ENCODE measurements at regions not wholly inside any gene's neighbourhood (a gene's known extent, or its start where the extent isn't known, plus 50 kb on each side); places are given as distances from the start of the nearest gene placed in this dataset.
"Not testable (repeated sequence)": the region's sequence is repeated elsewhere in the genome, so short reads cannot be mapped to it uniquely, and the experiment has no call there.

DNA sequence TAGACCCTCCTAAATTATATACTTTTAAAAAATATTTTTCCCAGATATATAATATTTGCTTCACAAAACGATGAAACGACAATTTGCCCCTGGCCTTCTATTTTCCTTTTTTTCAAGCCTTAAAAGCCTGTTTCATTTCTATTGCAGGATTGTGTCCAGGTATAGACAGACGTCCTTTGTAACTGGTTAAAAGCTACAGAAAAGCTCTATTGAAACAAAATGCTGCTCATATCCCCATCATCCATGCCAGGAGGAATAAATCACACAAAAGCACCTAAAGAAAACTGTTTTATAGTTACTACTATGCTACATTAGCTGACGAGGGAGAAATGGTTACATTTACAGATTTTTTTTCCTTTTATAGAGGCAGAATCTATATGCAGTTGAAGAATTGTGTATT lies 765.1 kb downstream of the DIAPH3 start:
- intact Hi-C loops (cut with micrococcal nuclease): no loop called here

- intact Hi-C loops (cut with micrococcal nuclease): no loop called here
Measured at GRCh38 chr13:59399513-59399912, 764.2 kb downstream of the DIAPH3 start.

- intact Hi-C loops (cut with micrococcal nuclease): no loop called here
Measured at GRCh38 chr13:59404331-59404730, 759.4 kb downstream of the DIAPH3 start.

- intact Hi-C loops (cut with micrococcal nuclease): not testable (repeated sequence)
Measured at GRCh38 chr13:59407251-59407650, 756.5 kb downstream of the DIAPH3 start.

DNA sequence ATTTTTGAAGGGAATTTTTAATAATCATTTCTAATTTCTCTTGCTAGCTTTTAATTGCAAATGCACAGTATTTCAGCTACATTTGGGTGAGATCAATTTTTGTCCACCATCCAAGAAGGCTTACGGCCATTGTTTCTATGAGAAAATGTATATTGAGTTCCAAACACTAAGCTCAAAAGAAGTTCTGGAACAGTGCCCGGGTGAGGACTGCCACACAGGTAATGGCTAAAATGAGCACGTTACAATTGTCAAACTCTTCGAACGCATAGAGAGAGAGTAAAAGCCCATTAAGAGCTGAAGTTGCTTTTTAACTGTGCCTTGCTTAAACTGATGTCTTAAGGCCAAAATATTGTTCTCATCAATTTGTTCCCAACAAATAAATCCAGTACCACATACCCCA lies 755.0 kb downstream of the DIAPH3 start:
- intact Hi-C loops (cut with micrococcal nuclease): no loop called here

DNA sequence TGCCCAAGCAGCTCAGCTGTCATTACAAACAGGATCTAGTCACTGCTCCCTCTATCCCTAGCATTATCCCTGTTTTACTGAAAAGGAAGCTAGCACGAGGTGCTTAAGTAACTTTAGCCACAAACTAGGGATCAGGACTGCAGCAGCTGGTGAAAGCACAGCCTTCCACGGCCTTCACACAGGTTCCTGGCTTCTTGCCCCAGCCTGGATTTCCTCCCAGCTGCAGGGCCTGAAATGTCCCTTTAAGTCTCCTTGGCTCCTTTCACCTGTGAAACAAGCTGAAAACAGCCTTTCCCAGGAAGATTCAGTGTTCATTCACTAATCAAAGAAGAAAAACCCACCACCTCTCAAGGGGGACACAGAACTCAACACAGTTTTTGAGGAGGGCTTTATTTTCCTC lies 754.5 kb downstream of the DIAPH3 start:
- intact Hi-C loops (cut with micrococcal nuclease): no loop called here

DNA sequence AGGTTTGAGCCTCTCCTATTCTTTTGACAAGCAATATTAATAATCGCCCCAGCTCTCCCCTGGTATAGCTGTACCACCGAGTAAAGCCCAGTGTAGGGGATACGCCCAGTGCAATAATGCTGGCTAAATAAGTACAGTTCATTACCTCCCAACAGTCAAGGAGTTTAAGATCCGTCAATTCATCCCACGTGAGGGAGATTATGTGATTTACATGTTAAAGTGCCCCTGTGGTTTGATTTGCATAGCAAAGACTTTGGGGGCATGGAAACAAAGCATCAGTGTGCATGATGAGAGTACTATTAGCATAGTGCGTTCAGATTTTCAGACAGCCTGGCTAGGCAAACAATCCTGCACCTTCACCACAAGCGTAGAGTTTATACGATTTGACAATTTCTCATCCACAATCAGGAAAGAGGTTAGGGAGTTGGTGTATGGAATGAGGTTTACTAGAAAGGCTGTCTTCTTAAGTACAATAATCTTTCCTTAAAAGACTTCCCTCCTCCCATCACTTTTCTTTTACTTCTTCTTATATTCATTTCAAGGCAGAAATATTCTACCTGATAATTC lies 754.0 kb downstream of the DIAPH3 start:
- intact Hi-C loops (cut with micrococcal nuclease): no loop called here

DNA sequence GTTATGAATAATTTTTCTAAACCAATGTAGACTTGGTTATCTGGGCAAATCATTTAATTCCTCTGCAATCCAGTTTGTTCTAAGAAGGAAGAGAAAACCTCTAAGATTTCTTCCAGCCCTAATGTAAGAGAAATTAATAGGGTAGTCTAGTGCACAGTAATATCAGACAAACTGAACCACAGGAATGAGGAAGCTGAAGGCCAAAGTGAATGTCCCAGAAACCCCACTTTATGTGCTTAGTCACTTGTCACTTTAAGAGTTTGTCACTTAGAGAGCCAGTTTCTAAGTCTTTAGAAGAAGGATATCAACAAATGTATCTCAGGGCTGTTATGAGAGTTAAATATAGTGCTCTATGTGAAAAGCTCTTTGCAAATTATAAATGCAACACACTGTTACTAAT lies 750.6 kb downstream of the DIAPH3 start:
- intact Hi-C loops (cut with micrococcal nuclease): no loop called here

- intact Hi-C loops (cut with micrococcal nuclease): no loop called here
Measured at GRCh38 chr13:59414006-59414405, 749.7 kb downstream of the DIAPH3 start.

GRCh38 chr13:59415498-59415897 lies 748.2 kb downstream of the DIAPH3 start:
- intact Hi-C loops (cut with micrococcal nuclease): no loop called here

DNA sequence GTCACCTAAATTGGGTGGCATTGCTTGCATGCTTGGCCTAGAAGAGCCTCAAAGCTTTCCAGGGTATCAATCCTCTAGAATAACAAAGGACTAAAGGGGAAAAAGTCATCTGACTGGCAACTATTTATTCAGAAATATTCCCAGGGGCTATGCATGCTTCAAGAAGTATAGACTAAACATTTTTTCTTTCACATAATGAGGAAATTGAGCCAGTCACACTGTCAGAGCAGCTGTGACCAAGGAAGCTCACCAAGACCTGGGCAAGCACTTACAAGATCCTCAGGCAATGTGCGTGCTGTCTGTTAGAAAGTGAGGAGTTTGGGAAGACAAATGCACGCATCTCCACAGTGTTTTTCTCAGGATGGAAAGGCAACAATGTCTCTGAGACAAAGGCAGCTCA lies 747.2 kb downstream of the DIAPH3 start:
- intact Hi-C loops (cut with micrococcal nuclease): no loop called here

DNA sequence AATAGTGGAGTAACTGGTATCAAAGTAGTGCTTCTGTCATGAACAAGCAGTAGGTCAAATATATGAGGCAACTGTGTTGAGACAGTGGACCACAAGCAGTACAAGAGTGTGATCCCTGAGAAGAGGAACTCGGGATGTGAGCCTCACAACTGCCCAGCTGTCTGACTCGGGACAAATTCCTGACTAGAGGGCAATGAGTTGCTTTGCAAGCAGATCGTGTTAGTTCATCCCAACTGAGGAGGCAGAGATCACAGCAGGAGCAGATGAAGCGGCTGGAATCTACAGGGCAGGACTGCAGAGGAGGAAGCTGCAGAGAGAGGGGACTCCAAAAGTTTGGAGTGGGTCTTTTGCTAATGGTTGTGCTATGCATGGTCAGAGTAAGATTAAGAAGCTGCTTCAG lies 741.1 kb downstream of the DIAPH3 start:
- intact Hi-C loops (cut with micrococcal nuclease): no loop called here

DNA sequence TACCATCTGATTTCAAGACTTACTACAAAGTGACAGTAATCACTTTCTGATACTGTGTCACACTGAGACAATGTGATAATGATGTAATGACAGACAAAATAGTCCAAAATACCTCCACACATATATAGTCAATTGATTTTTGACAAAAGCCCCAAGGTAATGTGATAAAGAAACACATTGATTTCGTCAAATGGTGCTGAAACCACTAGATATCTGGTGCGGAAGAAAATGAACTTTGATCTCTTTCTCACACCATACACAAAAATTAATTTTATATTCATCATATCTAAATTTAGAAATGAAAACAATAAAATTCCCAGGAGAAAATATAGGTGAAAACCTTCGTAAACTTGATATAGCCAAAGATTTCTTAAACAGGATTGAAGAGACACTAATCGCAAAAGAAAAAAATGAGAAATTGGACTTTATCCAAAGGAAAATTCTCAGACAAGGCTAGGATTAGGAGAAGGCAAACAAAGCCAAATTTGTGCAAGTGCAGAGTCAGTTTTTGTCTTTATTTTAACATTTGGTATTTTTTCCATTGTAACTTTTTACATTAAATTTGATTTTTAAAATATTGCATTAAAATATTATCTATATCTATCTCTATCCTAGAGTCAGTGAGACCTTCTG lies 739.9 kb downstream of the DIAPH3 start:
- intact Hi-C loops (cut with micrococcal nuclease): no loop called here

GRCh38 chr13:59424661-59425060 lies 739.1 kb downstream of the DIAPH3 start:
- intact Hi-C loops (cut with micrococcal nuclease): no loop called here

DNA sequence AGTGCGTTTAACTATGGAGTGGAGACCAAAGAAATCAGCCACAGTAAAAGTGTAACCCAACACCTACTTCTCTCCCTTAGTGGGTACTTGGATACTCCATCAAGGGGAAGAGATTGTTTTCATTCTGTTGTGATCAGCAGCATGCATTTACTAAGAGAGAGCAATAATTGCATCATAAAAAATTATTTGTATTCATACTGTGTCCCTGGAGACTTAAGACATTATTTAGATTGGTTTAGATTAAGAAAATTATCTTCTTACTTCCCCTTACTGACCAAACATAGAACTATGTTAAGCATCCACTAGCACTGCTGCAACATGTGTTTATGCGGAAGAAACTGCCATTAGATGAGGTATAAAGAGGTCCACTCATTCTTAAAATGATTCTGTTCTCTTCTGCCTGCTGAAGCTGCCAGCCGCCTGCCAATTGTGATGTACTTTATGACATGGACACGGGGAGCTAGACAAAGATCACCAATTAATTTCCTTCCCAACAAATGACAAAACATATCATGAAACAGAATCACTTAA lies 738.5 kb downstream of the DIAPH3 start:
- intact Hi-C loops (cut with micrococcal nuclease): no loop called here

GRCh38 chr13:59435024-59435423 lies 728.7 kb downstream of the DIAPH3 start:
- intact Hi-C loops (cut with micrococcal nuclease): no loop called here

DNA sequence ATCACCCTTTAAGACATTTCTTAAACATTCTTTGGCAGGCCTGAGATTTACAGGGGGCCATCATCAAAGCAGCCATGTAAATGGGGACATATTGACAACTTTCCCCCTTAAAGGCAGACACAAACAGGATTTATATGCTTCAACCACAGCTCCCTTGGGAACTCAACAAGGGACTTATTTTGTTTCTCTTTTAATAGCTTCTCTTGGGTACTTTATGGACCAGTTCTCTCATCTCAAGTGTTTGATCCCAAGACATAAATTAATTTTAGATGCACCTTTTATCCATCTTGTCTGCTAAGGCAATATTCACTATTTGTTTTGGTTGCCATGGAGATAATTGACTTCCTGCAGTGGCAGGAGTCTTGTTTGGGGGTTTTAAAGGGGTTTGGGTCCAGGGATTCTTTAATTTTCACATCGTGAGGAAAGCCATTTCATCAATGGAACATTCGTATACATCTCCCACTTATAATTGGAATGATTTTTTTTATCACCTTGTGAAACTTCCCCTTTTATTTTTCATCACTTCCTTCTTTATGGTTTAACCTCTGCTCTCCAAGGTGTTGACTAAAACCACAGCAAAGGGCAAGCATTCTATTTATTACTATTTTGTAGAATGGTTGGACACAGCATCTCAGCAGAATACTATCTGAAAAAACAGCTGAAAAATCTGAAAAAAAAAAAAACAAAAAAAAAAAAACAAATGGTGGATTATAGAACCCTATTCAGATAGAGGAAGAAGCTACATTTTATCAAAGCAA lies 726.0 kb downstream of the DIAPH3 start:
- intact Hi-C loops (cut with micrococcal nuclease): no loop called here

DNA sequence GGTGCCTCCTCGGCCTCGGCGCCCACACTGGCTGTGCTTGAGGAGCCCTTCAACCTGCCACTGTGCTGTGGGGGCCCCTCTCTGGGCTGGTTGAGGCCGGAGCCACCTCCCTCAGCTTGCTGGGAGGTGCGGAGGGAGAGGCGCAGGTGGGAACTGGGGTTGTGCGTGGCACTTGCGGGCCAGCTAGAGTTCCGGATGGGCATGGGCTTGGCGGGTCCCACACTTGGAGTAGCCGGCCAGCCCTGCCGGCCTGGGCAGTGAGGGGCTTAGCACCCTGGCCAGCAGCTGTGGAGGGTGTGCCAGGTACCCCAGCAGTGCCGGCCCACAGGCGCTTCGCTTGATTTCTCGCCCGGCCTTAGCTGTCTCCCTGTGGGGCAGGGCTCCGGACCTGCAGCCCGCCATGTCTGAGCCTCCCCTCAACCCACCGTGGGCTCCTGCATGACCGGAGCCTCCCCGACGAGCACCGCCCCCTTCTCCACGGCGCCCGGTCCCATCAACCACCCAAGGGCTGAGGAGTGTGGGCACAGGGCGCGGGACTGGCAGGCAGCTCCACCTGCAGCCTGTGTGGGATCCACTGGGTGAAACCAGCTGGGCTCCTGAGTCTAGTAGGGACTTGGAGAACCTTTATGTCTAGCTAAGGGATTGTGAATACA lies 723.8 kb downstream of the DIAPH3 start:
- intact Hi-C loops (cut with micrococcal nuclease): no loop called here

- intact Hi-C loops (cut with micrococcal nuclease): not testable (repeated sequence)
Measured at GRCh38 chr13:59441068-59441467, 722.7 kb downstream of the DIAPH3 start.

DNA sequence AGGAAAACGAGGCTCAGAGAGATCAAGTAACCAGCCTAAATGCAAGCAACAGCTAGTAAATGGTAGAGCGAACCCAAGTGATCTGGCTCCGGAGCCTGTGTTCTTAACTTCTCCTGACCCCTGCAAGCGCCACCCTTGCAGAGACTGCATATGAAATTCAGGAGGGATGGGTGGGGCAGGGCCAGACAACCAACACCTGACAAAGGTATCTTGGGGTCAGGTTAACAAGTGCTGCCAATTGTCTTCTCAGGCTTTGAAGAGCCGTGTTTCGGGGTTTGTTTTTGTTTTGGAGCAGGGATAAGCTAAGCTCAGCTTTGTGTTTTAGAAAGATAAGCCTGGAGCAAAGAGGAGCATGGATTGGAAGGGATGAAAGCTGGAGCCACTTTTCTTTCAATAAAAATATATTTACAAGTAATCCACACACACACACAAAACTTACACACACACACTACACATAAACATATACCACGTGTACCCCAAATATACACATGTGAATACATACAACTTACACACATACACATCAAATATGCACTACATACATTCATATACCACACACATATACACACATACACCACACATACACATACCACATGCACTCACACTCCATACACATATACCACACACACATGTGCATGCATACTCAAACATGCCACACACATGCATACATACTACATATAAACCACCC lies 722.0 kb downstream of the DIAPH3 start:
- intact Hi-C loops (cut with micrococcal nuclease): no loop called here

DNA sequence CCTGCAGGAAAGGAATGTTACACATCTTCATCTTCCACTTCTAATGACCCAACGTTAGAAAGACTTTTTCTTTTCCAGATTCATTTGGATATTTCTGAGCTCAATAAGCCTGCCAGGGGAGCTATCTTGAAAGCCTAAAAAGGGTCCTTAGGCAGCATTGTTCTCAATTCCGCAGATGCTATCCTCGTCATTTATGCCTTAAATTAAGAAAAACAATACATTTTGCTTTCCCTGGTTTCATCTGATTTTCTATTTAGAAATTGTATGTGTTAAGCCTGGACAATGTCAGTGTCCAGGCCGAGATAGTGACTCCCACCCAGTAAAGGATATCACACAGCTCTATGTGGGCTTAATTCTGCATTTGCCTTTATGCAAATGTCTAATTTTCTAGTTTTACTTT lies 721.3 kb downstream of the DIAPH3 start:
- intact Hi-C loops (cut with micrococcal nuclease): no loop called here
